GM12878 (cell line): ENCODE measurements at regions not wholly inside any gene's neighbourhood (a gene's known extent, or its start where the extent isn't known, plus 50 kb on each side); places are given as distances from the start of the nearest gene placed in this dataset.

ENCODE experiments used
- CBFB ChIP-seq: IDR thresholded peaks from 2 replicates; pipeline ENCODE4 v1.6.1; 2016; ENCODE audit warnings: antibody characterized with exemption, low read depth
- E2F4 ChIP-seq: IDR thresholded peaks from 2 replicates; pipeline ENCODE4 v1.6.1; 2012; ENCODE audit warnings: low read depth, low read length, improper control_type of control experiment
- EZH2 ChIP-seq: IDR thresholded peaks from 2 replicates; pipeline ENCODE4 v1.6.1; 2012; ENCODE audit warnings: low read depth, mild to moderate bottlenecking, control low read depth, inconsistent platforms, low read length, borderline replicate concordance; ENCODE audit not compliant: control insufficient read depth
- TF ChIP-seq, protein P1 (sequence below), 3 experiments: IDR thresholded peaks in 2 of 3; conservative IDR thresholded peaks in 1 of 3; 2 replicates each; pipeline ENCODE4 v1.5.1; 2011; ENCODE audit warnings: low read depth in 3 of 3, low read length in 3 of 3, mild to moderate bottlenecking in 3 of 3, control low read depth in 2 of 3, moderate library complexity in 2 of 3, inconsistent platforms in 1 of 3, mixed read lengths in 1 of 3; ENCODE audit not compliant: control insufficient read depth in 2 of 3, insufficient read depth in 1 of 3; ENCODE audit errors: extremely low read depth in 1 of 3

DNA sequence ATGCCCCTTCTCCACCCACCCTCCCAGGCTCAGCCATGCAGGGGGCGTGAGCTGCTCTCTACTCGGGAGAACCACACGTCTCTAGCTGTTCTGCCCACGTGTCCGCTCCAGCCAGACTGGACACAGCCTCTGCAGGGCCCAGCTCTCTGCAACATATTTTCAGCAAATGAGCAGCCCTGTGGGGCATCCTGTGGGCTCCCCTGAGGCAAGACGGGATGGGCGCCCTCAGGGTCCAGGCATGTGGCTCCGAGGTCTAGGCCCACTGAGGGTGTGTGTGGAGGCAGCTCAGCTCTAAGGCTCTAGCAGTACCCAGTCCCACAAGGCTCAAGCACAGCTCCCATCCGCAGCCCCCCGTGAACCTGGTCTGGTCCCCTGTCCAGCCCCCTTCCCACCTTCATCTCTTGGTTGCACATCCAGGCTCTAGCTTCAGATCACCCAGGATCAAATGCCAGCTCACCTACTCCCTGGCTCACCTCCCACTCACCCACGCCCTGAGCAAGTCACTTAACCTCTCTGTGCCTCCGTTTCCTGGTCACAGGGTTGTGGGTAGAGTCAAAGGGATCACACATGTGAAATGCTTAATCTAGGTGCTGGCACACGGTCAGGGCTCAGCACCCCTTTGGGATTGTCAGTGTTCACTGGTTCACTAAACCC is 57.8 kb upstream of the TCF20 start:
- TF ChIP-seq, protein P1, sequence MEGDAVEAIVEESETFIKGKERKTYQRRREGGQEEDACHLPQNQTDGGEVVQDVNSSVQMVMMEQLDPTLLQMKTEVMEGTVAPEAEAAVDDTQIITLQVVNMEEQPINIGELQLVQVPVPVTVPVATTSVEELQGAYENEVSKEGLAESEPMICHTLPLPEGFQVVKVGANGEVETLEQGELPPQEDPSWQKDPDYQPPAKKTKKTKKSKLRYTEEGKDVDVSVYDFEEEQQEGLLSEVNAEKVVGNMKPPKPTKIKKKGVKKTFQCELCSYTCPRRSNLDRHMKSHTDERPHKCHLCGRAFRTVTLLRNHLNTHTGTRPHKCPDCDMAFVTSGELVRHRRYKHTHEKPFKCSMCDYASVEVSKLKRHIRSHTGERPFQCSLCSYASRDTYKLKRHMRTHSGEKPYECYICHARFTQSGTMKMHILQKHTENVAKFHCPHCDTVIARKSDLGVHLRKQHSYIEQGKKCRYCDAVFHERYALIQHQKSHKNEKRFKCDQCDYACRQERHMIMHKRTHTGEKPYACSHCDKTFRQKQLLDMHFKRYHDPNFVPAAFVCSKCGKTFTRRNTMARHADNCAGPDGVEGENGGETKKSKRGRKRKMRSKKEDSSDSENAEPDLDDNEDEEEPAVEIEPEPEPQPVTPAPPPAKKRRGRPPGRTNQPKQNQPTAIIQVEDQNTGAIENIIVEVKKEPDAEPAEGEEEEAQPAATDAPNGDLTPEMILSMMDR (IDR thresholded peaks at IDR 0.05 in 2 of 3, conservative IDR thresholded peaks at IDR 0.05 in 1 of 3; ENCODE audit: control insufficient read depth in 2 of 3, extremely low read depth in 1 of 3, insufficient read depth in 1 of 3, low read depth in 3 of 3, low read length in 3 of 3), result no peak
- no peak for TF ChIP-seq EZH2
- TF ChIP-seq CBFB, result no peak
- no peak for TF ChIP-seq E2F4
